HCT116 (cell line): ENCODE measurements at regions not wholly inside any gene's neighbourhood (a gene's known extent, or its start where the extent isn't known, plus 50 kb on each side); places are given as distances from the start of the nearest gene placed in this dataset.

Experiments used
- CEBPB ChIP-seq: IDR thresholded peaks from 2 replicates; pipeline ENCODE4 v1.6.1; 2012; ENCODE audit warnings: low read depth
- CTCF ChIP-seq, 3 experiments: fragments of 200-600 bp in 1 of 3; sonication (generic) in 1 of 3; IDR thresholded peaks in 2 of 3; conservative IDR thresholded peaks in 1 of 3; 2 replicates each; pipeline ENCODE4 v1.5.1; 2012 to 2017; ENCODE audit warnings: low read depth in 2 of 3, low read length in 2 of 3, antibody characterized with exemption in 1 of 3, borderline replicate concordance in 1 of 3, control low read depth in 1 of 3, mild to moderate bottlenecking in 1 of 3, mixed read lengths in 1 of 3, mixed run types in 1 of 3, moderate library complexity in 1 of 3; ENCODE audit not compliant: insufficient read depth in 1 of 3
- EGR1 ChIP-seq: IDR thresholded peaks from 2 replicates; pipeline ENCODE4 v1.6.1; 2012; ENCODE audit warnings: low read depth
- EZH2phosphoT487 ChIP-seq: fragments of 200-600 bp; IDR thresholded peaks from 2 replicates; pipeline ENCODE4 v1.6.1; 2018; ENCODE audit warnings: antibody characterized with exemption, borderline replicate concordance
- JUND ChIP-seq: IDR thresholded peaks from 2 replicates; pipeline ENCODE4 v1.6.1; 2012
- POLR2A ChIP-seq: IDR thresholded peaks from 2 replicates; pipeline ENCODE4 v1.7.0; 2011; ENCODE audit warnings: borderline replicate concordance; ENCODE audit not compliant: insufficient read depth, insufficient read length; ENCODE audit errors: extremely low read depth
- POLR2AphosphoS5 ChIP-seq: IDR thresholded peaks from 2 replicates; pipeline ENCODE4 v1.6.1; 2011; ENCODE audit warnings: mild to moderate bottlenecking, low read depth, low read length, moderate library complexity
- SP1 ChIP-seq: IDR thresholded peaks from 2 replicates; pipeline ENCODE4 v1.6.1; 2012; ENCODE audit warnings: low read depth
- YY1 ChIP-seq: IDR thresholded peaks from 2 replicates; pipeline ENCODE4 v1.6.1; 2011; ENCODE audit warnings: low read length, low read depth, moderate library complexity, mild to moderate bottlenecking; ENCODE audit not compliant: insufficient replicate concordance; ENCODE audit errors: extremely low read depth
- ZNF274 ChIP-seq: fragments of 200-500 bp; sonication (Bioruptor generic); IDR thresholded peaks from 2 replicates; pipeline ENCODE4 v1.6.1; 2014; ENCODE audit warnings: mild to moderate bottlenecking, low read depth, low read length, inconsistent platforms
- TF ChIP-seq, protein P1 (sequence below): IDR thresholded peaks from 2 replicates; pipeline ENCODE4 v1.6.1; 2011; ENCODE audit warnings: mild to moderate bottlenecking, low read length, moderate library complexity; ENCODE audit not compliant: insufficient replicate concordance; ENCODE audit errors: extremely low read depth

GRCh38 chr11:97461044-97461880 lies 1071.4 kb downstream of the JRKL start:
- TF ChIP-seq POLR2AphosphoS5 (no peak), EGR1 (no peak), SP1 (no peak), YY1 (no peak), CTCF (IDR thresholded peaks at IDR 0.05 in 2 of 3, conservative IDR thresholded peaks at IDR 0.05 in 1 of 3; ENCODE audit: borderline replicate concordance in 1 of 3, insufficient read depth in 1 of 3, low read depth in 2 of 3, low read length in 2 of 3) (no peak), POLR2A (no peak), EZH2phosphoT487 (no peak), ZNF274 (no peak), JUND (no peak), CEBPB (no peak)
- TF ChIP-seq, protein P1, sequence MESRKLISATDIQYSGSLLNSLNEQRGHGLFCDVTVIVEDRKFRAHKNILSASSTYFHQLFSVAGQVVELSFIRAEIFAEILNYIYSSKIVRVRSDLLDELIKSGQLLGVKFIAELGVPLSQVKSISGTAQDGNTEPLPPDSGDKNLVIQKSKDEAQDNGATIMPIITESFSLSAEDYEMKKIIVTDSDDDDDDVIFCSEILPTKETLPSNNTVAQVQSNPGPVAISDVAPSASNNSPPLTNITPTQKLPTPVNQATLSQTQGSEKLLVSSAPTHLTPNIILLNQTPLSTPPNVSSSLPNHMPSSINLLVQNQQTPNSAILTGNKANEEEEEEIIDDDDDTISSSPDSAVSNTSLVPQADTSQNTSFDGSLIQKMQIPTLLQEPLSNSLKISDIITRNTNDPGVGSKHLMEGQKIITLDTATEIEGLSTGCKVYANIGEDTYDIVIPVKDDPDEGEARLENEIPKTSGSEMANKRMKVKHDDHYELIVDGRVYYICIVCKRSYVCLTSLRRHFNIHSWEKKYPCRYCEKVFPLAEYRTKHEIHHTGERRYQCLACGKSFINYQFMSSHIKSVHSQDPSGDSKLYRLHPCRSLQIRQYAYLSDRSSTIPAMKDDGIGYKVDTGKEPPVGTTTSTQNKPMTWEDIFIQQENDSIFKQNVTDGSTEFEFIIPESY: no peak
